ENCODE measurements at regions not wholly inside any gene's neighbourhood (a gene's known extent, or its start where the extent isn't known, plus 50 kb on each side); places are given as distances from the start of the nearest gene placed in this dataset.

DNA sequence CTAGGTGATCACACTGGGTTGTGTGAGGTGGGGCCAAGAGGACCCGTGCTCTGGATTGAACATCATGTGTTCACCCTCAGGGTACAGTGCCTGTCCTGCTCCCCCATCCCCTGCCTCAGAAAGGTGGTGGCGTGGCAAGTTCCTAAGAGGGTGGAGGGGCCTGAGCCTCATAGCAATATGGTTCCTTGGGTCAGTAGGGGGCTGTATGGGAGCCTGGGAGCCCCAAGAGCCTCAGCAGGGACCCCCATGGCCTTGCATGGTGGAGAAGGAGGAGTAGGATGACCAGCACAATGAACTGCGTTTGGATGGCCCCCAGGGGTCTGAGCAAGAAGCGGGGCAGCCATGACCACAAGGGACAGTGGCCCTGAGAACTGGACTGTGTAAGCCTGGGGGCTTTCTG, 89.6 kb upstream of the SHB start:
- Histone ChIP-seq H3K79me2 (ENCODE audit: insufficient read depth, low read length) (no peaks in the 10 kb centered on the region), H3K9me2 (replicated peaks; ENCODE audit: low read depth, low read length) (no peaks in the 10 kb centered on the region), H4K20me1 (ENCODE audit: insufficient read depth, low read length, poor library complexity, severe bottlenecking) (no peaks in the 10 kb centered on the region), H3K4me2 (ENCODE audit: low read depth, low read length, poor library complexity, severe bottlenecking) (no peak overlapping the region), H3K36me3 (ENCODE audit: insufficient read depth, low read length) (no peaks in the 10 kb centered on the region), H2AFZ (ENCODE audit: low read length) (no peak overlapping the region), H3F3A (ENCODE audit: low read depth) (no peaks in the 10 kb centered on the region), H3K27me3 (ENCODE audit: insufficient read depth, low read length, poor library complexity, severe bottlenecking) (no peaks in the 10 kb centered on the region), H3K4me3 (ENCODE audit: low read length, poor library complexity, severe bottlenecking) (no peak overlapping the region), H3K9me3 (ENCODE audit: insufficient read depth, low read depth, low read length) (no peaks in the 10 kb centered on the region), H3K9ac (ENCODE audit: low read depth, low read length, poor library complexity, severe bottlenecking) (no peak overlapping the region), H3K4me1 (ENCODE audit: insufficient read depth, low read length, poor library complexity, severe bottlenecking) (peaks cover 6% of the 10 kb centered on the region)
- TF ChIP-seq, protein P1, sequence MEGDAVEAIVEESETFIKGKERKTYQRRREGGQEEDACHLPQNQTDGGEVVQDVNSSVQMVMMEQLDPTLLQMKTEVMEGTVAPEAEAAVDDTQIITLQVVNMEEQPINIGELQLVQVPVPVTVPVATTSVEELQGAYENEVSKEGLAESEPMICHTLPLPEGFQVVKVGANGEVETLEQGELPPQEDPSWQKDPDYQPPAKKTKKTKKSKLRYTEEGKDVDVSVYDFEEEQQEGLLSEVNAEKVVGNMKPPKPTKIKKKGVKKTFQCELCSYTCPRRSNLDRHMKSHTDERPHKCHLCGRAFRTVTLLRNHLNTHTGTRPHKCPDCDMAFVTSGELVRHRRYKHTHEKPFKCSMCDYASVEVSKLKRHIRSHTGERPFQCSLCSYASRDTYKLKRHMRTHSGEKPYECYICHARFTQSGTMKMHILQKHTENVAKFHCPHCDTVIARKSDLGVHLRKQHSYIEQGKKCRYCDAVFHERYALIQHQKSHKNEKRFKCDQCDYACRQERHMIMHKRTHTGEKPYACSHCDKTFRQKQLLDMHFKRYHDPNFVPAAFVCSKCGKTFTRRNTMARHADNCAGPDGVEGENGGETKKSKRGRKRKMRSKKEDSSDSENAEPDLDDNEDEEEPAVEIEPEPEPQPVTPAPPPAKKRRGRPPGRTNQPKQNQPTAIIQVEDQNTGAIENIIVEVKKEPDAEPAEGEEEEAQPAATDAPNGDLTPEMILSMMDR (conservative IDR thresholded peaks at IDR 0.05; ENCODE audit: low read length): no peak
- TF ChIP-seq EZH2phosphoT487 (IDR thresholded peaks at IDR 0.05; ENCODE audit: borderline replicate concordance): no peak

DNA sequence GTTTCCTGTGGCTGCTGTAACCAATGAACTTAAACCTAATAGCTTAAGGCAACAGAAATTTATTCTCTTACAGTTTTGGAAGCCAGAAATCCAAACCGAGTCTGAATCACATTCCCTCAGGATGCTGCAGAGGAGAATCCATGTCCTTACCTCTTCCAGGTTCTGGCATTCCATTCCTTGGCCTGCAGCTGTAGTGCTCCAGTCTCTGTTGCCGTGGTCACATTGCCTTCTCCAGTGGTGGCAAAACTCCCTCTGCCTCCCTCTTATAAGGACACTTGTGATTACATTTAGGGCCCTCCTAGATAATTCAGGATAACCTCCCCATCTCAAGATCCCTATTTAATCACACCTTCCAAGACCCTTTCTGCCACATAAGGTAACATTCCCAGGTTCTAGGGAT, 88.7 kb upstream of the SHB start:
- no peak for TF ChIP-seq EZH2phosphoT487 (IDR thresholded peaks at IDR 0.05; ENCODE audit: borderline replicate concordance)
- TF ChIP-seq, protein P1 (conservative IDR thresholded peaks at IDR 0.05; ENCODE audit: low read length): no peak
- Histone ChIP-seq H3K9me3 (ENCODE audit: insufficient read depth, low read depth, low read length) (no peaks in the 10 kb centered on the region), H3K4me2 (ENCODE audit: low read depth, low read length, poor library complexity, severe bottlenecking) (no peak overlapping the region), H3K4me3 (ENCODE audit: low read length, poor library complexity, severe bottlenecking) (no peak overlapping the region), H3K27me3 (ENCODE audit: insufficient read depth, low read length, poor library complexity, severe bottlenecking) (no peaks in the 10 kb centered on the region), H2AFZ (ENCODE audit: low read length) (no peak overlapping the region), H3F3A (ENCODE audit: low read depth) (no peaks in the 10 kb centered on the region), H3K36me3 (ENCODE audit: insufficient read depth, low read length) (no peaks in the 10 kb centered on the region), H3K79me2 (ENCODE audit: insufficient read depth, low read length) (no peaks in the 10 kb centered on the region), H3K4me1 (ENCODE audit: insufficient read depth, low read length, poor library complexity, severe bottlenecking) (no peaks in the 10 kb centered on the region), H3K9me2 (replicated peaks; ENCODE audit: low read depth, low read length) (no peaks in the 10 kb centered on the region), H4K20me1 (ENCODE audit: insufficient read depth, low read length, poor library complexity, severe bottlenecking) (no peaks in the 10 kb centered on the region), H3K9ac (ENCODE audit: low read depth, low read length, poor library complexity, severe bottlenecking) (no peak overlapping the region)

DNA sequence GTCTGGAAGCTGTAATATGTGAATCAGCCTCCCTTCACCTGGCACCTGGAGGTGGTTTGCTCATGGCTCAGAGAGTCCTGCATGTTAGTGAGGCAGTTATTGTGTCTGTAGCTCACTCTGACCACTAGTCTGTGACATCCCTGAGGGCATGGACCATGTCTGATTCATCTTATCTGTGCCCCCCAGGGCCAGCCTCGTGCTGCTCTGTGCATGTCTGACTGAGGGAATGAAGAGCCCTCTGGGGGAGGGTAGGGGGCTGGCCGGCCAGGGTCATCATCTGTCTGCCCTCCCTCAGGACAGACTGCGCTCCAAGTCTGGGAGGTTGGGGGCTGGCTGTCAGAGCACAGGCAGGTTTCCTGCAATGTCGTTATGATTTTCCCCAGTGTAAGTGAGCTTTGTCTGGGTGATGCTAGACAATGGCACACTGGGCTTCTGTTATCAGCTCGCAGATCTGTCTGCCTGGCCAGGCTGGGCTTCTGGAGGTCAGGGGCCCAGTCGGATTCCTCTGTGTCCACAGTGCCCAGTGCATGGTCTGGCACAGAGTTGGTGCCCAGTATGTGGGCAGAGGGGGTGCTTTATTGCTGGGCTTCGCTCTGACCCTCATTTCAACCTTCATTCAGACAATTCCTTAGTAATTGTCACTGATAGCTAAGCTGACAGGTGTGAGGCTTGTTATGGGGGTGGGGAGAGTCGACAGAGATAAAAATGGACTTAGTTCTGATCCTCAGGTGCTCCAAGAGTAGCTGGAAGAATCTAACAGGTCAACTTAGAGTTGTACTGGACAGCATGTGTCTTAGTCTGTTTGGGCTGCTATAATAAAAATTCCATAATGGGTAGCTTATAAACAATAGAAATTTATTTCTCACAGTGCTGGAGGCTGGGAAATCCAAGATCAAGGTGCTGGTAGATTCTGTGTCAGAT, 85.7 kb upstream of the SHB start:
- H3K79me2 ChIP-seq (ENCODE audit: insufficient read depth, low read length): no peaks in the 10 kb centered on the region
- H3K27me3 ChIP-seq (ENCODE audit: insufficient read depth, low read length, poor library complexity, severe bottlenecking): no peaks in the 10 kb centered on the region
- no peaks in the 10 kb centered on the region for H3K4me1 ChIP-seq (ENCODE audit: insufficient read depth, low read length, poor library complexity, severe bottlenecking)
- H3K9ac ChIP-seq (ENCODE audit: low read depth, low read length, poor library complexity, severe bottlenecking): no peak overlapping the region
- H2AFZ ChIP-seq (ENCODE audit: low read length): no peak overlapping the region
- no peaks in the 10 kb centered on the region for H3K9me2 ChIP-seq (replicated peaks; ENCODE audit: low read depth, low read length)
- TF ChIP-seq, protein P1 (conservative IDR thresholded peaks at IDR 0.05; ENCODE audit: low read length): no peak
- no peak overlapping the region for H3K4me2 ChIP-seq (ENCODE audit: low read depth, low read length, poor library complexity, severe bottlenecking)
- H3F3A ChIP-seq (ENCODE audit: low read depth): no peaks in the 10 kb centered on the region
- H3K9me3 ChIP-seq (ENCODE audit: insufficient read depth, low read depth, low read length): no peaks in the 10 kb centered on the region
- H3K36me3 ChIP-seq (ENCODE audit: insufficient read depth, low read length): no peaks in the 10 kb centered on the region
- no peak overlapping the region for H3K4me3 ChIP-seq (ENCODE audit: low read length, poor library complexity, severe bottlenecking)
- no peaks in the 10 kb centered on the region for H4K20me1 ChIP-seq (ENCODE audit: insufficient read depth, low read length, poor library complexity, severe bottlenecking)

All from Loucy (cell line).